ENCODE measurements at regions not wholly inside any gene's neighbourhood (a gene's known extent, or its start where the extent isn't known, plus 50 kb on each side); places are given as distances from the start of the nearest gene placed in this dataset.

DNA sequence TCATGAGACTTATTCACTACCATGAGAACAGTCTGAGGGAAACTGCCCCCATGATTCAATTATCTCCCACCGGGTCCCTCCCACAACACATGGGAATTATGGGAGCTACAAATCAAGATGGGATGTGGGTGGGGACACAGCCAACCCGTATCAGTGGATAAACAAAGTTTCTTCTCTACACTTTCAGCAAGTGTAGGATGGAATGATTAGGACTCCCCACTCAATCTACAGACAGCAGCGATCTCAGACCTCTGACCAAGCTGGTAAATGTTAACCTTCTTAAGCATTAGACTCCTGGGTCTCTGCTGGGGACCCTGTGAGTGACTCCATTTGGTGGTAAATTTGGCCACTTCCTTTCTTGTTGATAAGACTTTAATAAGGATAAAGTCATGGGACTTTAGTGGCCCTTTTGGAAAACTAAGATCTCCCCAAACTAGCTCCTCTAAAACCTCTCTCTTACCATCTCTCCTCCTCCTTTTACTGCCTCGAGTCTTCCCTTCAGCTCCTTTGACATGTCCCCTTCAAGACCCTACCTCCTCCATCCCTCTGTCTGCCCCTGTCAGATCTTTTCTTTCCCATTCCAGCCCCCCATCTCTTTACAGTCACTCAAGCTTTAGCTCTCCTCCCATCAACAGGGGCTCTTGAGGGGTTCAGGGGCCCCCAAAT, 71.9 kb downstream of the MYL12B start:
- H3K4me3 ChIP-seq (ENCODE audit: low read depth, poor library complexity, severe bottlenecking) = no peak overlapping the region
- DNase-seq (ENCODE audit: low spot score in 2 of 2) = no peak
- 82 to 85% methylated on average over 4 of the region's 4 CpGs for WGBS, 2 donors
- TF ChIP-seq, protein P1, sequence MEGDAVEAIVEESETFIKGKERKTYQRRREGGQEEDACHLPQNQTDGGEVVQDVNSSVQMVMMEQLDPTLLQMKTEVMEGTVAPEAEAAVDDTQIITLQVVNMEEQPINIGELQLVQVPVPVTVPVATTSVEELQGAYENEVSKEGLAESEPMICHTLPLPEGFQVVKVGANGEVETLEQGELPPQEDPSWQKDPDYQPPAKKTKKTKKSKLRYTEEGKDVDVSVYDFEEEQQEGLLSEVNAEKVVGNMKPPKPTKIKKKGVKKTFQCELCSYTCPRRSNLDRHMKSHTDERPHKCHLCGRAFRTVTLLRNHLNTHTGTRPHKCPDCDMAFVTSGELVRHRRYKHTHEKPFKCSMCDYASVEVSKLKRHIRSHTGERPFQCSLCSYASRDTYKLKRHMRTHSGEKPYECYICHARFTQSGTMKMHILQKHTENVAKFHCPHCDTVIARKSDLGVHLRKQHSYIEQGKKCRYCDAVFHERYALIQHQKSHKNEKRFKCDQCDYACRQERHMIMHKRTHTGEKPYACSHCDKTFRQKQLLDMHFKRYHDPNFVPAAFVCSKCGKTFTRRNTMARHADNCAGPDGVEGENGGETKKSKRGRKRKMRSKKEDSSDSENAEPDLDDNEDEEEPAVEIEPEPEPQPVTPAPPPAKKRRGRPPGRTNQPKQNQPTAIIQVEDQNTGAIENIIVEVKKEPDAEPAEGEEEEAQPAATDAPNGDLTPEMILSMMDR (IDR thresholded peaks at IDR 0.05) = no peak
- intact Hi-C loops (cut with DNase I; ENCODE audit: low total_unique reads) = no loop called here

DNA sequence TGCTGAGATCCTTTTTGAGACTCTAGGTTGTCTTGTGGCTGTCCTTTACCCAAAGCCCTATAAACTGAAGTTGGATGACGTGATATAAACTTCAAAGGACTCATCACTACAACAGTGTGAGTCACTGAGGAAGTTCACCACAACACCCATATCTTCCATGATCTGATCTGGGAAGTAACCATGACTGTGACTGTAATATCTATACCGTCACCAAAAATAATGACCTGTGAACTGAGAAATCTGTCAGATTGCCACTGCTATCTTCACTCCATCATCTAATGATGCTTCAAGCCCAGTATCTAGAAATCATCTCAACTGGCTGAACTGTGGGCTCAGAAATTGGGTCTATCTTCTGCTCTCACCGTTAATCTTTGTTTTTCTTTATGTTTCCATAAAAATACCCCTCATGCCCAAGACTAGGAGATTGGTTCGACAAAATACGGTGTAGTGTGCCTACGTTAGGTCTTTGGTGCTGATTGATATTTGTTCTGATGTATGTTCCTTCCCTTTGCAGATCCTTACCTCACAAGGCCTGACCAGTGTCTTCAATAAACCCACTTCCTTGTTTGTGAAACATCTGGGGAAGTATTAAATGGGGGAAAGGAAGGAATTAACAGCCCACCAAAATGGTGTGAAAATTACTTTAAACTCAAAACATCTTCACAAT, 78.2 kb downstream of the MYL12B start:
- no peak overlapping the region for H3K4me3 ChIP-seq (ENCODE audit: low read depth, poor library complexity, severe bottlenecking)
- no peak for DNase-seq (ENCODE audit: low spot score in 2 of 2)
- TF ChIP-seq, protein P1 (IDR thresholded peaks at IDR 0.05) = no peak
- TF ChIP-seq POLR2A (IDR thresholded peaks at IDR 0.05) = no peak
- WGBS, 2 donors = 80 to 86% methylated on average over 6 of the region's 6 CpGs
- intact Hi-C loops (cut with DNase I; ENCODE audit: low total_unique reads) = no loop called here

DNA sequence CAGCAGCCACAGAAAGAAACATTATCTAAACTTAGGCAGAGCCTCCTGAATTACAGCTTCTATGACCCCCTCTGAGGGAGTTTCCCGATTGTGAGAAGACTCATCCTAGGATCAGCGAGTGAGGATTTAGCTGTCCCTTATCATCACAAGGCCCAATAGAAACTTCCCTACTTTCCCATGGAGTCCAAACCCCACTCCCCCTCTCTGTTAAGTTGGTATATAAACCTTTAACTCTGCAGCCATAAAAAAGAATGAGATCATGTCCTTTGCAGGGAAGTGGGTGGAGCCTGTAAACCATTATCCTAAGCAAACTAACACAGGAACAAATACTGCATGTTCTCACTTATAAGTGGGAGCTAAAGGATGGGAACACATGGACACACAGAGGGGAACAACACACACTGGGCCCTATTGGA, 78.8 kb downstream of the MYL12B start:
- 74 to 86% methylated on average over 2 of the region's 2 CpGs for WGBS, 2 donors
- no peak overlapping the region for H3K4me3 ChIP-seq (ENCODE audit: low read depth, poor library complexity, severe bottlenecking)
- TF ChIP-seq, protein P1 (IDR thresholded peaks at IDR 0.05) = no peak
- no peak for TF ChIP-seq POLR2A (IDR thresholded peaks at IDR 0.05)
- intact Hi-C loops (cut with DNase I; ENCODE audit: low total_unique reads) = no loop called here
- no peak for DNase-seq (ENCODE audit: low spot score in 2 of 2)

DNA sequence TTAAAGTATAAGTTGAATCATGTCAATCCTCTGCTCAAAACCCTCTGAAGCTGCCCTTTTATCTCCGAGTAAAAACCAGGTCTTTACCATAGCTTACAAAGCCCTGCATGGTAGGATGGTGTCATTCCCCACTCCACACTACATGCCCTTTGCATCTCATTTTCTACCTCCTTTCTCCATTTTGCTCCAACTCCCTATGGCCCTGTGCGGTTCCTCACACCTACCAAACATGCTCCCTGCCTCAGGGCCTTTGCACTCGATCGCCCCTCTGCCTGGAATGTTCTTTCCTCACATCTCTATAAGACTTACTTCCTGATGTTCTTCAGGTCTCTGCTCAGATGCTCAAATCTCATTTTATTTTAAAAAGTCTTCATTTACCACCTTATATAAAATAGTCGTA, 80.7 kb downstream of the MYL12B start:
- H3K4me3 ChIP-seq (ENCODE audit: low read depth, poor library complexity, severe bottlenecking) = no peak overlapping the region
- no peak for DNase-seq (ENCODE audit: low spot score in 2 of 2)
- intact Hi-C loops (cut with DNase I; ENCODE audit: low total_unique reads) = no loop called here
- TF ChIP-seq, protein P1 (IDR thresholded peaks at IDR 0.05) = no peak
- TF ChIP-seq POLR2A (IDR thresholded peaks at IDR 0.05) = no peak
- WGBS, 2 donors = 88 to 94% methylated on average over 5 of the region's 5 CpGs

DNA sequence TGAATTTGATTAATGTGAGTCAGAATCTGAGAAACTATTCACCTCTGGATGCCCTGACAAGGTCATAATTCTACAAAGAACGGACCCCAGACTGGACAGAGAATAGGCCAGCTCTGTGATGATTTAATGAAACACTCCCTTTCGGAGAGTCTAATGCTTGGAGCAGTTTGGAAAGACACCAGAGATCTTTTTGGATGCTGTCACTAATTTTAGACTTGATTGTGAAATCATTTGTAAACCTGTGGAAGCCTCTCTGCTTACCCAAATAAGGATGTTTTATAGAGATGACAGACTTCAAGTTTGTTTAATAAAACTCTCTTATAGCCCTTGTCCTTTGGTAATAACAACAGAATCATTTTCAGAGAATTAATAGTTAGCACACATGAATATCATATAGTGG, 83.5 kb downstream of the MYL12B start:
- DNase-seq (ENCODE audit: low spot score in 2 of 2) = no peak
- no peak for TF ChIP-seq POLR2A (IDR thresholded peaks at IDR 0.05)
- TF ChIP-seq, protein P1 (IDR thresholded peaks at IDR 0.05) = no peak
- WGBS, 2 donors = 19 to 22% methylated on average over 2 of the region's 2 CpGs
- intact Hi-C loops (cut with DNase I; ENCODE audit: low total_unique reads) = no loop called here
- no peak overlapping the region for H3K4me3 ChIP-seq (ENCODE audit: low read depth, poor library complexity, severe bottlenecking)

Data from lower leg skin (tissue), 4 donors.